ENCODE measurements at regions not wholly inside any gene's neighbourhood (a gene's known extent, or its start where the extent isn't known, plus 50 kb on each side); places are given as distances from the start of the nearest gene placed in this dataset.

GRCh38 chr13:24085662-24086061 lies 74.9 kb upstream of the SPATA13 start:
- no peak for DNase-seq

GRCh38 chr13:24086642-24087041 lies 73.9 kb upstream of the SPATA13 start:
- DNase-seq: no peak

GRCh38 chr13:24087605-24088225 lies 72.8 kb upstream of the SPATA13 start:
- no peak for DNase-seq

- no peak for DNase-seq
These were observed 70.5 kb upstream of the SPATA13 start for GRCh38 chr13:24090049-24090448.

- DNase-seq: no peak
These were observed 69.4 kb upstream of the SPATA13 start for GRCh38 chr13:24091080-24091479.

- no peak for DNase-seq
These were observed 68.4 kb upstream of the SPATA13 start for GRCh38 chr13:24092108-24092507.

- DNase-seq: no peak
These were observed 67.5 kb upstream of the SPATA13 start for GRCh38 chr13:24093047-24093446.

- no peak for DNase-seq
These were observed 63.9 kb upstream of the SPATA13 start for GRCh38 chr13:24096659-24097058.

GRCh38 chr13:24097064-24097463 lies 63.5 kb upstream of the SPATA13 start:
- peak; percentile 46 to 63 for DNase-seq

- DNase-seq: peak; percentile 41 to 60
These were observed 62.9 kb upstream of the SPATA13 start for GRCh38 chr13:24097667-24098066.

GRCh38 chr13:24099490-24099889 lies 61.0 kb upstream of the SPATA13 start:
- DNase-seq: no peak

- no peak for DNase-seq
These were observed 60.3 kb upstream of the SPATA13 start for GRCh38 chr13:24100188-24100587.

- no peak for DNase-seq
These were observed 56.6 kb upstream of the SPATA13 start for GRCh38 chr13:24103782-24104372.

GRCh38 chr13:24104723-24105122 lies 55.8 kb upstream of the SPATA13 start:
- DNase-seq: no peak

- DNase-seq: no peak
These were observed 54.1 kb upstream of the SPATA13 start for GRCh38 chr13:24106429-24106828.

GRCh38 chr13:24107955-24108614 lies 52.4 kb upstream of the SPATA13 start:
- DNase-seq: no peak

- no peak for DNase-seq
These were observed 51.9 kb upstream of the SPATA13 start for GRCh38 chr13:24108615-24108965.

- no peak for DNase-seq
These were observed 50.5 kb upstream of the SPATA13 start for GRCh38 chr13:24110011-24110410.

All from activated CD4-positive, alpha-beta T cell treated with anti-CD3 and anti-CD28 coated beads, Interleukin-2, amount 50 U/mL, for 48 hours (primary cell).